ENCODE measurements at regions not wholly inside any gene's neighbourhood (a gene's known extent, or its start where the extent isn't known, plus 50 kb on each side); places are given as distances from the start of the nearest gene placed in this dataset.

GRCh38 chr15:53397041-53397616 lies 362.3 kb downstream of the WDR72 start:
- DNase-seq: no peak

DNA sequence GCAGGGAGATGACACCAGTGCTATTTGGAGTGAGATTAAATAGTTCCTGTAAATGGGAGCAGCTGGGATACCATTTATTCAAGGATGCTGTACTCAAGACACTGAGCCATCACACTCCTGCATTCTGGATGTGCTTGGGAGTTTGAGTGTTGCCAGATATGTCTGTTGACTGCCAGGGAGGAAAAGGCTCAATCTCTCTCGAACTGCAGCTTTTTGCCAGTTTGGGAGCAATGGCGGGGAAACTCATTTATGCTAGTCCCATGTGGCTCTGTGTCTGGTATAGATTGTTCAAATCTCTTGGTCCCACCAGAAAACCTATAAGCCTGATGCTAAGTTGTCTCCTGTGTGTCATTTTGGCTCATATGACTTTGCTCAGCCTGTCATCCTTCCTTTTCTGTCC lies 363.6 kb downstream of the WDR72 start:
- no peak for DNase-seq

- no peak for DNase-seq
Observed at GRCh38 chr15:53390549-53390948, 368.9 kb downstream of the WDR72 start.

DNA sequence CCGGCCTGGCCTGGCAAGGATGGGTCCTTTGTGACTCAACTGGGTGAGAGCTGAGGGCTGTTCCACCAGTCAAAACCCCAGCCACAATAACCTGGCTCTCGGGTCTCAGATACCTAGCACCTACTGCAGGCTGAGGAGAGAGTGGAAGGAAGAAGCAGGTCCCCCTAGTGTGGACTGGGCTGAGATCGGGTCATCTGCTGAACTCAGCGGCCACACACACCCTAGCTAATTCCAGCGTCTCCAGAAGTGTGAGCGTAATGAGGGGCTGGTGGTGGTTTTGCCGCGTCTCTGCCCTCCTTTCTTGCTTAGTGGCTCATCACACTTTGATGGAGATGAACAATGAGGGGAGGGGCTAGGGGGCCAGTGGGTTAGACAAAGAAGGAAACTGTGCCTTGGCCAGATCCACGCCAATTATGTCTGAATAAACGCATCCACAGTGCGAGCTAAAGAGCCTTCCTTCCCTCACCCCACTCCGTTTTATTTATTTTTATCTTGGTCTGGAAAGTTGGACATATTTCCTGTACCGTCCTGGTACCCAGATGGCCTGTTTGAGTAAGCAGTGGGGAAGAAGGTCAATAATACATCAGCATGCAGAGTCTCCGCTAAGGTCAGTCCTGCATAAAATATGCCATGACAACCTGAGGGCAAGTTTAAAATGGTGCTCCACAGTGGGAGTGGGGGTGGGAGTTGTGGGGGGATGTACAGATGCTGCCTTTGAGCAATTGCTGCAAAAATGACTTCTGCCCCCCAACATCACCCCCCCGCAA lies 370.0 kb downstream of the WDR72 start:
- no peak for DNase-seq

- no peak for DNase-seq
Observed at GRCh38 chr15:53384417-53384816, 375.0 kb downstream of the WDR72 start.

DNA sequence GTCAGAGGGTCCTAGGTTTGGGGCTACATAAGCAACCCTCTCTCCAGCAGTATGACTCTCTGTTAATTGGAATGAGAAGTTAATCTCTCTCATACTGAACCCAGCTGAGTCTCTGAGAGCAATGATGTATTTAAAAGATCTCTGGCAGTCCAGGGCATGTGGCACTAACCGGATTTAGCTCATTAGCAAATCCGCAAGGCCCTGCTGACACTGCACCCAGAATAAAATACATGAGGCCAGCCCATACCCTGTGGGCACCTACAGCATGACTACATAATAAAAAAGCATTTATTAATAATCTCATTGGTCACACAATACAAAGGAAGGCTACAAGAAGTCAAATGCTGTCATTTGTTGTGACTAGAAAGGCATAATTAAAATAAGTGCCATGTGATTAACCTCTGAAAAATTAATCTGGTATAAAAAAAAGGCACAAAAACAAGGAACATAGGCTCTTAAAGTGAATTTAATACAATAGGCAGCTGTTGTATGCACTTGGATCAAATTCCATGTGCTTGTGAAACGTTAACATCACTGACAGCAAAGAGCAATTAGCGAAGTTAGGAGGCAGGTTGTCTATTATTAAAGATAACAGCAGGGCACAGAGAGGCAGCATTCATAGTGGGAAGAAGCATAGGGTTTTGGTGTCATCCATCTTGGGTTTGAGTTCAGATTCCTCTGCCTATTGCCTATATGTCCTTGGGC lies 381.2 kb downstream of the WDR72 start:
- no peak for DNase-seq

DNA sequence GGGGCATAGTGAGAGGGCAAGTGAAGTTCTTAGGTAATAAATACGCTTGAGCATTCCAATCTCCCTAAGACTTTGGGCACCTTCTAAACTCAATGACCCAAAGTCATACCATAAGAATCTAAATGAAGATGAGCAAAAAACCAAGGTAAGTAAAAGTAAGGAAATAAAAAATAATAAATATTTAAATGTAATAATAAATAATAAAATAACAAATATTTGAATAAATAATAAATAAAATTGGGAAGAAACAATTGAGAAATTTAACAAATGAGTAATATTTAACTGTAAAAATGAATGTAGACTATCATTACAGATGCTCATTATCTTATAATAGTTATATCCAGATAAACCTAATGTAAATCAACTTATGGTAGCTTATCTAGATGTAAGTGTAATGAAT lies 391.7 kb downstream of the WDR72 start:
- no peak for DNase-seq

- DNase-seq: no peak
Observed at GRCh38 chr15:53360881-53361280, 398.6 kb downstream of the WDR72 start.

DNA sequence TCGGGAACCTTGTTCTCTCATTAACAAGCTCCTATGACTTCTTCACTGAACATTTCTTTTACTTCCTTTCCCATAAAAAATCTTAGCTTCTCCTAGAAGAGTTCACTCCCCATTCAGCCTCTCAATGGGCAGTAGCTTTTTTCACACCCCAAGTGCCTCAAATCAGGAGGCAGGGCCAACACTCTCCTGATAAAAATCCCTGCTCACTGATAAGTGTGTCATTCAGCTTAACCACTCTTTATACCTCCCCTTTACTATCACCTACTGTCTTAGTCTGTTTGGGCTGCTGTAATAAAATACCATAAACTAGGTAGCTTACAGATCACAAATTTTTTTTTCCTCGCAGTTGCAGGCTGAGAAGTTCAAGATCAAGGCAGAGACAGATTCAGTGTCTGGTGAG lies 400.4 kb downstream of the WDR72 start:
- DNase-seq: no peak

DNA sequence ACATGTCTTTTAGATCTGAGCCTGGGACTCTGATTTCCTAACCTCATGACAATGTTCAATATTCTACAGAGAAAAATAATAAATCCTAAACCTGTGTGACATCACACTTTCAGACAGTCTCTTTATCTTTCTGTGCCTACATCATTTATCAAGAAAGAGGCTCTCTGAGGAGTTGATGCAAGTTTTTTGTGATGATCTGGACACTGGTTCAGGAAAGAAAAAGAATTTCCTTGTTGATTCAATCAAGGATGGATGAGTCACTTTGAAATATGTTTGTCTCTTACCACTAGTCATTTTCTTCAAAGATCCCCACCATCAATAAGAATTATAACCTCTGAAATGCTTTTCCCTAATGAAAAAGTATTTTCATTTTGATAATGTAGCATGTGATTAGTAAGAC lies 404.6 kb downstream of the WDR72 start:
- no peak for DNase-seq

DNA sequence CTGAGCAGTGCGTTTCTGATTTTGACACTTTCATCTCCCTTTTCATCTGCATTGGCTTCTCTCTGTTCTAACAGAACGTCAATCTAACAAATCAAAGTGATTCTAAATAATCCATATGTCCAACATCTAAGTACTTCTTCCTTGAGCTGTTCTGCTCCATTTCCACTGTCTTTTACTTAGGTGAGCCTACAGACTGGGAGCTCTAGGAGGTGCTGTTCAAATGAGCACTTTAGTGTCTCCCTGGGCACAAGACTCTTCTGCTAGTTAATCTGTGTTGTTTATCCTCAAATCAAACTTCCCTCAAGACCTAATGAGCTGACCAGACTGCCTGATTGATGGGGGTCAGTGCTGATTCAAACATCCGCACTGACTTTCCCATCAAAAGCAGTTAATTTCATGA lies 408.1 kb downstream of the WDR72 start:
- DNase-seq: no peak

DNA sequence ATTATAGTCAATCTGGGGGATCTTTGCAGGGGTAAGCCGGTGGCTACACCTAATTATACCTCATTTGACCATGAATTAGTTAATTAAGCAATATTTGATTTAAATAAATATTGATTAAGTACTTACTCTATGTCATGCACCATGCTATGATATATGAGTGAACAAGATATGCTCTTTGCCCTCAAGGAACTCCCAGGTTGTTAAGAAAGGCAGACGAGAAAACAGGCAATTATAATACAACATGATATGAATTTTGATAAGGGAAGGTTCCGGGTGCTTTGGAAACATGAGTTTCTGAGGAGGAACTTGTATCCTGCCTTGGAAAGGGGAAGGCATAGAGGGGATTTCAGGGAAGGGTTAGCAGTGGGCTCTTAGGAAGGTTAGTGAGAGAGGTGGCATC lies 412.9 kb downstream of the WDR72 start:
- DNase-seq: no peak

- DNase-seq: no peak
Observed at GRCh38 chr15:53331328-53332190, 427.9 kb downstream of the WDR72 start.

DNA sequence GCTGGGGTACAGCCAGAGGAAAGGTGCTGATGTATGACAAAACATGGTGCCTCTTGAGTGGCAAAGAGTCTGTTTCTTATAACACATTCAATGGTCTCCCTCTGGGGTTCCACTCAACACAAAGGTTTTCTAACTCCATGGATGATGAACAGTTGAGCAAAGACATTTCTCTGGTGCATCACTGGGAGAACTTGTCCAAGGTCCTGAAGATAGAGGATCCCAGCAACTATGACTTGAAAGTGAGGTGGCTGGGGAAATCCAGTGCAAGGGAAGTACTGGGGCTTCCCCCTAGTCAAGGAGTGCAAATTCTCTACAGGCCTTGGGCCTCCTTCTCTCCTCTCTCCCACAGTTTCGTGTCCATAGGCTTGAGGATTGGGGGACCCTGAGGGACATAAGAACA lies 431.1 kb downstream of the WDR72 start:
- DNase-seq: no peak

GRCh38 chr15:53324061-53324460 lies 435.4 kb downstream of the WDR72 start:
- DNase-seq: no peak

- no peak for DNase-seq
Observed at GRCh38 chr15:53323191-53323590, 436.3 kb downstream of the WDR72 start.

DNA sequence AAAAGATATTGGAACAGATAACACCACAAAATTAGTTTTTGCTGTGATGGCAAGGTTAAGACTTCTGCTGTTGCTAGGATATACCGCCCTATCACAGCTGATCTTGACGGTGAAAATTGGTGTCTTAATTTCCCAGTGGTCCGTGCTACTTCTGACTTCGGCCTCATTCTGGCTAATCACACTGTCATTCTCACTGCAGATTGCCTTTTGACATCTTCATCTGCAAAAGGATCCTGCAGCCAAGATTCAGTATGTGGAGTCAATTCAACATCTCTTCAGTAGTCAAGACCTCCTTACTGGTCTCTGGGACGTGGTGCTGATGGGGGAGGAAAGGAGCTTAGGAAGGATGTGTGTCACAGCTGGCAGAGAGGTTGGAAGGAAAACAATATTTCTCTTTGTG lies 438.6 kb downstream of the WDR72 start:
- DNase-seq: no peak

DNA sequence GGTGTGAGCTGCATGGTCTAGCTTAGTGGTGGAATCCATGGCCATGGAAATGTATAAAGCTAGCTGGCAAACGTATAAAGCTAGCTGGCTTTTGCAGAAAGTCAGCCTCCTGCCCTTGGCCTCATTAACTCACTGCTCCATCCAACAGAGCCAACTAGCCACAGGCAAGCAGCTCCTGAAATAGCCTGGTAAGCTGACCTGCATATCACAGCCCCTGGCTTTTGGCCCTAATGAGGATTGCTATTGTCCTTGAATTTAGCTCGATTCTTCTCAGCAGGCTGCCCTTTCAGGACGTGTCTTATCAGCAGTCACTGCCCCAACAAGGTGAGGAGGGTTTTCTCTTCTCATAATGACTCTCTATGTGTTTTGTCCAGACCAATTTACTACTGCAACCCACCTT lies 446.8 kb downstream of the WDR72 start:
- DNase-seq: no peak

DNA sequence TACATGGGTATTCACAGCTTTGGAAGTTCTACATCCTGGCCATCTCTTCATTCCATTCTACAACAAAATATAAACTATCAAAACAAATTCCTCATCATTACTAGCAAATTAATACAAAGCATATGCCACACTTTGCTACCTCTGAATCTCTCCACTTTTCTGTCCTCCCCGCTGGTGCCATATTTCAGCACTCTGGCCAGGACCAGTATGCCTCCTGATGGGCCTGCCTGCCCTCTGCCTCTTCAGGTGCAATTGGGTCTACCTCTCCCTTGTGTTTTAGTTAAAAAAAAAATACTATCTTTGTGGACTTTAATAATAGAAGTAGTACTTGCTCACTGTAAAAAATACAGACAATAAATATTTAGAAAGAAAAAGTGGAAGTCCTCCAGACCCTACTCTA lies 448.8 kb downstream of the WDR72 start:
- DNase-seq: no peak

DNA sequence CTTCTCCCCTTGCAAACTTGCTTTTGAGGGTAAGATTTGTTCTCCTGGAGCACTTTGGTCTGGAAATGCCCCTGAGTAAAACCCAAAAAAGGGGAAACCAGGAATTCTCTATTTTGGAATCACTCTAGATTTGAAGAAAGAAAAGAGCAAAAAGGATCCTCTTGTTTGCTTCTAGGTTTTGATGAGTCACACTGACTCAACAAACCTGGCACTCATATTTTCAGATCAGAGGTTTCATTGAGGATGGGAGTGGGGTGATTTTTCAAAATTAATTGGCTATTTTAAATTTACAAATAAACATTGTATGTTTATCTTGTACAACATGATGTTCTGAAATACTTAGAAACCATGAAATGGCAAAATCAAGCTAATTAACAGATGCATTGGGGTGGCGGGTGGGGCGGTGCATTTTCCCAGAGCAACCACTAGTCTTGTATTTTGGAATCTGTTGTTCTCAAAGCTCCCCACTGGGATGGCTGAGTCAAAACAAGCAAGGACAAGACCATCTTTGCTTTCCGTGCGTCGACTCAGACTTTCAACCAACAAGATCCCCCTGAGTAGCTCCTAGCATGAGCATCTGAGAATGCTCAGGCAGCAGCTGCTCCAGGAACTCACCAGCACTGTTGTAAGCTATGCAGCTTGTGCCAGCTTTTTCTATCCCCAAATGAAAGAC lies 451.4 kb downstream of the WDR72 start:
- DNase-seq: no peak

GRCh38 chr15:53305554-53305953 lies 453.9 kb downstream of the WDR72 start:
- DNase-seq: no peak

DNA sequence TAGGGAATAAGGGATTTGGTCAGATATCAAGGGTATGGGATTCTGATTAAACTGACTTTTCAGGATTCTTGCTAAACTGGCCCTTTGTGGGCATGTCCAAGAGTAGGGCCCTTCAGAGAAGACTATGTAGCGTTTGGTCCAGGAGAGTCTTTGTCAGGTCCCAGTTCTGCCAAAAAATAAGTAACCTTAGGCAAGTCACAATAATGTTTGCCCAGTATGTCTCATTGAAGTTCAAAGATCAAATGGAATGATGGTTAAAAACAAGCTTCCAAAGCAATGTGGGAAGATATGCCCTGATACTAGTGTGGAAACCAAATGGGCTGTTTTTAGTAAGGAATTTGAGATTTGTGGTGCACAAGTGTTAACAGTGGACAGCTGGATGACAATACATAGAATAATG lies 454.4 kb downstream of the WDR72 start:
- no peak for DNase-seq

DNA sequence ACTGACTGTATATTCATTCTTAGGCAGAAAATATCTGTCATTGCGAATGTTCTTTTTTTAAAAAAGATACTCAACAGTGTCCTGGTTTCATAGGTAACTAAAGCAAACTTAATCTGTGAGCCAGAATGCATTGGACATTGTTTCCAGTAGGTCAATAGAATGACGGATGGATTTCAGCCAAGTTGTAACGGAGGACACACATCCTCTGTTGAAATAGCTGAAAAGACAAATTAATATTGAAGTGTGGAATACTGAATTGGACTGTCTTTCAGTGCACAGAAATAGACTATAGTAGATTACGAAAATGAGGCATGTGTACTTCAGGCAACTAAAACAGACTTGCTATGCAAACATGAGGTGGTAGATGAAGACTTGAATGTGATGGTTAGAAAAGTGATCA lies 461.6 kb downstream of the WDR72 start:
- no peak for DNase-seq
